GM12873 (cell line): ENCODE measurements at regions not wholly inside any gene's neighbourhood (a gene's known extent, or its start where the extent isn't known, plus 50 kb on each side); places are given as distances from the start of the nearest gene placed in this dataset.

Experiments
- CTCF ChIP-seq: IDR thresholded peaks from 2 replicates; pipeline ENCODE4 v1.5.1; 2012; ENCODE audit warnings: low read depth, mild to moderate bottlenecking, moderate library complexity, low read length, control low read depth; ENCODE audit not compliant: insufficient read depth; ENCODE audit errors: missing control alignments

DNA sequence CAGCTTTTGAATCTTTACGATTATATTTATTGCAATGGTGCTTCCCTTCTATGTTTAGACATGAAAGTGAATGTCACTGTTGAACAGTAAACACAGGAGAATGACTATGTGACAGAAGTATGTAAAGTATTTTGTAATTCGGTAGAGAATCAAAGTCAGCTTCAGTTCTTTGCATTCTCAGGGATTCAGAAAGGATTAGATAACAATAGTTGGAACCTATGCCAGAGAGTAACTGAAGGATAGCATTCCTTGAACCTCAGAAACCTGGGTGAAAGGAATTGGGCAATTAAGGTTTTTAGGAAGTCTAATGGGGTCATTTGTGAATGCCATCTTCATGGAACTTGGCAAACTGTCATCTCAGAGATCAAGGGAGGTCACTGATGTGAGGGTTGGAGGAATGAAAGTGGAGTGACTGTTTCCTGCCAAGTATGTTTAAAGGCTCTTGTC lies 305.3 kb upstream of the DDHD1 start:
- TF ChIP-seq CTCF, result no peak

DNA sequence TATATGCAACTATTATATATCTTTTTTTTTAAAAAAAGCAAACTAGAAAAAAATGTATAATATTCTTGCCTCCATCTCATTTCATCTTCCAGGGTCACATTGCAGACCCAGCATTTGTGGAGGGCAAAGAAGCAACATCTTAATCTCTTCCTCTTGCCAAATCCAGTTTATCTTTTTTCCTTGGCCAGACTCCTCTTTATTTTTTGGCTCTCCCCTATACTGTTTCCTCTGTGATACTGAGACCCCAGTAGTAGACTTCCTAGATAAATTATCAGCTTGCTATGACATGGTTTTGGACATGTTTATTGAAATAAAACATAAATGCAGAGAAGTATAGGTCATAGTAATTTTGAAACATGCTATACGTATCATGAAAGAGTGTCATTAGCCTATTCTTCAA lies 303.8 kb upstream of the DDHD1 start:
- no peak for TF ChIP-seq CTCF

- no peak for TF ChIP-seq CTCF
These were observed 299.0 kb upstream of the DDHD1 start for GRCh38 chr14:53452005-53452673.

- no peak for TF ChIP-seq CTCF
These were observed 297.7 kb upstream of the DDHD1 start for GRCh38 chr14:53450871-53451270.

GRCh38 chr14:53448682-53449081 lies 295.6 kb upstream of the DDHD1 start:
- TF ChIP-seq CTCF, result no peak

GRCh38 chr14:53444677-53445312 lies 291.7 kb upstream of the DDHD1 start:
- TF ChIP-seq CTCF, result no peak

GRCh38 chr14:53441789-53442188 lies 288.7 kb upstream of the DDHD1 start:
- no peak for TF ChIP-seq CTCF
